Hematopoietic multipotent progenitor cell treated with erythropoietin and hydrocortisone succinate and interleukin-3 and kit ligand, for 17 days (in vitro differentiated cells): ENCODE measurements at regions not wholly inside any gene's neighbourhood (a gene's known extent, or its start where the extent isn't known, plus 50 kb on each side); places are given as distances from the start of the nearest gene placed in this dataset.
"Not testable (repeated sequence)": the region's sequence is repeated elsewhere in the genome, so short reads cannot be mapped to it uniquely, and the experiment has no call there.

Experiments
- DNase-seq: peaks from one replicate; pipeline ENCODE4 v3.0.0-alpha.2; 2015; ENCODE audit warnings: low spot score

DNA sequence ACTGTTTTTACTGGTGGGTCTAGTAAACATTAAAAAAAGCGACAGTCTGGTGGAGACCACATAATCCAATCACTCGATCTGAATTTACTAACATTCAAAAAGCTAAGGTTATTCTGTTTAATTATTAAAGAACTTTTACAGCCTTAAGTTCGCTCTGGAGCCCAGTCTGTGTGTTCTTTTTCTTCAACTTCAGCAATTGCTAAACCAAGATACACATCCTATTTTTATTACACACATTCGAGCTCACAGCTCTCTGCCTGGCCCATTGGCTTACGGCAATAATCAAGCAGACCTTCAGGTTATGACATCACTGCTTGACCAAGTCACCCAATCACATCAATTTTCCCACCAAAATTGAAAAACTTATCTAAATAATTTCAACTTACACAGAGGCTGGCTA, 57.4 kb upstream of the PRSS16 start:
- DNase-seq: no peak

DNA sequence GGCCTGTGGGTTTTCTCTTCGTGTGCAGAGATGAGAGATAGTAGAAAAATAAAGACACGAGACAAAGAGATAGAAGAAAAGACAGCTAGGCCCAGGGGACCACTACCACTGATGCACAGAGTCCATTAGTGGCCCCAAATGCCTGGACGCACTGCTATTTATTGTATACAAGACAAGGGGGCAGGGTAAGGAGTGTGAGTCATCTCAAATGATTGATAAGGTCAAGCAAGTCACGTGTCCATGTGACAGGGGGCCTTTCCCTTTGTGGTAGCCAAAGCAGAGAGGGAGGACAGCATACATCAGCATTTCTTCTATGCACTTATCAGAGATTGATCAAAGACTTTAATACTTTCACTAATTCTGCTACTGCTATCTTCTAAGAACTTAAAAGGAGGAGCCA, 53.0 kb upstream of the PRSS16 start:
- DNase-seq: not testable (repeated sequence)

DNA sequence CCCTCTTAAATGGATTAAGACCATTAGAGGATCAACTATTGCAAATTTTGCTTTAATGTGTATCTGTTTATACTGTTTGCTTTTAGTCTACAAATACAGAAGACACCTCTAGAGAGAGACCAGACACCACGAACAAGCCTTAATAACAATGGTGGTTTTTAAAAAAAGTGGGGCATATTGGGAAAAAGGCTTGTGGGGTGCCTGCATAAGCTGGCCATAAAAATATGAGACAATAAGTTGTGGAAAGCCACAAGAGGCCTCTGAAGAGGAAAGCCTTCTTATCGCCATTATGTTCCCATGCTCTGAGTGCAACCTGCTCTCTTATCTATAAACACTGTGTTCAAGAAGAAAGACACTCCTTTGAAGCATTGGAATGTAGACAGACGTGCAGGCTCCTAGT, 52.0 kb upstream of the PRSS16 start:
- not testable (repeated sequence) for DNase-seq
